ENCODE measurements at regions not wholly inside any gene's neighbourhood (a gene's known extent, or its start where the extent isn't known, plus 50 kb on each side); places are given as distances from the start of the nearest gene placed in this dataset.

DNA sequence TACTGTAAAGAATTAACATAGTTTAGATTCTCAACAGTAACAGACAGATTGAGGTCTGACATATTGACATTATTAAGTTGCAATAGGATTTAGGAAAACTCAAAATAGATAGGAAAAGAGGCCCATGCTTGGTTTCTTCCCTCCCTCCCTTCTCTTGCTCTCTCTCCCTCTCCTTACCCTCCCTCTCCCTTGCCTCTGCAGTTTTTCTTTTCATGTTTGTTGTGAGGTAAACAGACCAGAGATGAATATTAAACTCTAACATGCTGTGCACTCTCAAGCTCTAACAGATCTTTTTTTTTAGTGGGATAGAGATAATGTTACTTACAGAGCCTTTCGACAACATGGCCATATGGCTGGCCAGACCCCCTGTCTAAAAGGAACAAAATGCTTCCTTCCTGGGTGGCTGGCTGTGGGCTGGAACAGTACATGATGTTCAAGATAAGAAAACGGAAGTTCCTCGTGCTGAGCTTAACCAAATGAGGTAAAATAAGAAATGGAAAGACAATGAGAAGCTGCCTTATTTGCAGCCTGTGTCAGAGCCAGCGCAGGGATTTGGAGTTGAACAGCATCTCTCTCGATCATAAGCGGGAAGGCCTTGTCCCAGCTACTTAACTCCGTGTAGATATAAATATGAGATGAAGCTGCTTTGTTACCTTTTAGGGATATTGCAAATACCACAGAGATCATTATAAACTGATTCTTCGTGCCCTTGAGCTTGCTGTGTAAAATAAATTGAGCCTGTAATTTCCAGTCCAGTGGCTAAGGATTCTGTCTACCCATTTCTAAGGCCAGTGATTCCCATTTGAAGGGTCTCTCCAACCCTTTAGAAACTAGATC lies 391.9 kb upstream of the NPVF start:
- TF ChIP-seq, protein P1, sequence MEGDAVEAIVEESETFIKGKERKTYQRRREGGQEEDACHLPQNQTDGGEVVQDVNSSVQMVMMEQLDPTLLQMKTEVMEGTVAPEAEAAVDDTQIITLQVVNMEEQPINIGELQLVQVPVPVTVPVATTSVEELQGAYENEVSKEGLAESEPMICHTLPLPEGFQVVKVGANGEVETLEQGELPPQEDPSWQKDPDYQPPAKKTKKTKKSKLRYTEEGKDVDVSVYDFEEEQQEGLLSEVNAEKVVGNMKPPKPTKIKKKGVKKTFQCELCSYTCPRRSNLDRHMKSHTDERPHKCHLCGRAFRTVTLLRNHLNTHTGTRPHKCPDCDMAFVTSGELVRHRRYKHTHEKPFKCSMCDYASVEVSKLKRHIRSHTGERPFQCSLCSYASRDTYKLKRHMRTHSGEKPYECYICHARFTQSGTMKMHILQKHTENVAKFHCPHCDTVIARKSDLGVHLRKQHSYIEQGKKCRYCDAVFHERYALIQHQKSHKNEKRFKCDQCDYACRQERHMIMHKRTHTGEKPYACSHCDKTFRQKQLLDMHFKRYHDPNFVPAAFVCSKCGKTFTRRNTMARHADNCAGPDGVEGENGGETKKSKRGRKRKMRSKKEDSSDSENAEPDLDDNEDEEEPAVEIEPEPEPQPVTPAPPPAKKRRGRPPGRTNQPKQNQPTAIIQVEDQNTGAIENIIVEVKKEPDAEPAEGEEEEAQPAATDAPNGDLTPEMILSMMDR (IDR thresholded peaks at IDR 0.05): no peak
- no peak for TF ChIP-seq POLR2A (IDR thresholded peaks at IDR 0.05)

Measured in Peyer's patch (tissue), 4 donors.